Fibroblast of pulmonary artery (primary cell): ENCODE measurements at regions not wholly inside any gene's neighbourhood (a gene's known extent, or its start where the extent isn't known, plus 50 kb on each side); places are given as distances from the start of the nearest gene placed in this dataset.

ENCODE experiments used
- DNase-seq: peaks from one replicate; pipeline ENCODE4 v3.0.0-alpha.2; 2010; ENCODE audit warnings: low read depth
- H3K4me3 ChIP-seq: replicated peaks from 2 replicates; pipeline ENCODE4 v1.5.1; 2011; ENCODE audit warnings: low read depth, mild to moderate bottlenecking, control low read depth, low read length, moderate library complexity
- TF ChIP-seq, protein P1 (sequence below): IDR thresholded peaks from 2 replicates; pipeline ENCODE4 v1.5.1; 2011; ENCODE audit warnings: mild to moderate bottlenecking, control low read depth, low read length, inconsistent platforms; ENCODE audit errors: missing control alignments

GRCh38 chr6:137358273-137358672 is 135.9 kb downstream of the OLIG3 start:
- no peak for DNase-seq
- H3K4me3 ChIP-seq = no peak overlapping the region
- TF ChIP-seq, protein P1, sequence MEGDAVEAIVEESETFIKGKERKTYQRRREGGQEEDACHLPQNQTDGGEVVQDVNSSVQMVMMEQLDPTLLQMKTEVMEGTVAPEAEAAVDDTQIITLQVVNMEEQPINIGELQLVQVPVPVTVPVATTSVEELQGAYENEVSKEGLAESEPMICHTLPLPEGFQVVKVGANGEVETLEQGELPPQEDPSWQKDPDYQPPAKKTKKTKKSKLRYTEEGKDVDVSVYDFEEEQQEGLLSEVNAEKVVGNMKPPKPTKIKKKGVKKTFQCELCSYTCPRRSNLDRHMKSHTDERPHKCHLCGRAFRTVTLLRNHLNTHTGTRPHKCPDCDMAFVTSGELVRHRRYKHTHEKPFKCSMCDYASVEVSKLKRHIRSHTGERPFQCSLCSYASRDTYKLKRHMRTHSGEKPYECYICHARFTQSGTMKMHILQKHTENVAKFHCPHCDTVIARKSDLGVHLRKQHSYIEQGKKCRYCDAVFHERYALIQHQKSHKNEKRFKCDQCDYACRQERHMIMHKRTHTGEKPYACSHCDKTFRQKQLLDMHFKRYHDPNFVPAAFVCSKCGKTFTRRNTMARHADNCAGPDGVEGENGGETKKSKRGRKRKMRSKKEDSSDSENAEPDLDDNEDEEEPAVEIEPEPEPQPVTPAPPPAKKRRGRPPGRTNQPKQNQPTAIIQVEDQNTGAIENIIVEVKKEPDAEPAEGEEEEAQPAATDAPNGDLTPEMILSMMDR = no peak

GRCh38 chr6:137357948-137358266 is 136.3 kb downstream of the OLIG3 start:
- DNase-seq = no peak
- TF ChIP-seq, protein P1 = no peak
- H3K4me3 ChIP-seq = no peak overlapping the region

DNA sequence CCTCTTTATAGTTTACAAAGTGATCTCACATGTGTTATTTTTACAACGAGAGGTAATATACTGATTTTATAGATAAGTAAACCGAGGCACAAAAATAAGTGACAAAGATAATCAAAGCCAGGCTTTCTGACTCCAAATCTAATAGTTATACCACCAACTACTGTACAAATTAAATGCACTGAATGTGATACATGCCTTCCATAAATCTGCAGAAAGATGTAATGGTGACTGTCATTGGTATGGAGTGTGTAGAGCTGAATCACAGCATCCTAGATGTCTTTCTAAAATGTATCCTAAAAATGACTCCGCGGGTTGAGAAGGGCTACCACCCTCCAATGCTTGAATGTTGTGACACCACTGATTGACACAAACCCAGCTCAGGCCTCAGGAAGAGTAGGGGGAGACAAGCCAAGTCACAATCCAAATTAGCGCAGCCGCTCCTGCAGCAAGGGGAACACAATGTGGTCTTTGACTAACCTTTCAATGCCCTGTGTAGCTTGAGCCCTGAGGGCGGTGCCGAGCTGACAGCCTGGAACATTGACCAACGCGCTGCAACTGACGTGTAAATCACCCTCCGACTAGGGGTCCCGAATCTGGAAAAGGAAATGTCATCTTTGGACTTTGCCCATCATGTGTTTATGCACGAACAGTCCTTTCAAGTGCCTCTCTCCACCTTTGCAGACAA is 136.8 kb downstream of the OLIG3 start:
- no peak for DNase-seq
- no peak overlapping the region for H3K4me3 ChIP-seq
- TF ChIP-seq, protein P1 = no peak

- DNase-seq = no peak
These were observed 134.7 kb upstream of the IFNGR1 start for GRCh38 chr6:137353842-137354397.

DNA sequence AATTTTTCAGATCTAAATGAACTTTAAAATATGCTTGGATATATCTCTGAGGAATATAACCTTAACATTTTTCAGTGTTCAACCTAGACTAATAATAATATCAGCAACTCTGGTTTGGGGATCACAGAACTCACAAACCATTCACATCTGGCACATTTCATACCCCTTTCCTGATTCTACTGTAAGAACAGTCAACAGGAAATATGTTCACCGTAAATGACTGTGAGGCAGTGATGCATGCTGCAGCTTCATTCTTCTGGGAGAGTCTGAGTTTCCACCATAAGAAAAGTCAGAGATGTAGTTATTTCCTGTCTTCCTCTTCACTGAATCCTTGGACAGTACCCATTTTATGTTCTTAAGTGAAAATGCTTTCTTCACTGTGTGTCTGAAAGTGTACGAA is 134.2 kb upstream of the IFNGR1 start:
- TF ChIP-seq, protein P1 = no peak
- peak; percentile 24 for DNase-seq
- H3K4me3 ChIP-seq = no peak overlapping the region

More at GRCh38 chr6:137353842-137354397, 134.7 kb upstream of the IFNGR1 start:
- TF ChIP-seq, protein P1 = no peak
- no peak overlapping the region for H3K4me3 ChIP-seq

DNA sequence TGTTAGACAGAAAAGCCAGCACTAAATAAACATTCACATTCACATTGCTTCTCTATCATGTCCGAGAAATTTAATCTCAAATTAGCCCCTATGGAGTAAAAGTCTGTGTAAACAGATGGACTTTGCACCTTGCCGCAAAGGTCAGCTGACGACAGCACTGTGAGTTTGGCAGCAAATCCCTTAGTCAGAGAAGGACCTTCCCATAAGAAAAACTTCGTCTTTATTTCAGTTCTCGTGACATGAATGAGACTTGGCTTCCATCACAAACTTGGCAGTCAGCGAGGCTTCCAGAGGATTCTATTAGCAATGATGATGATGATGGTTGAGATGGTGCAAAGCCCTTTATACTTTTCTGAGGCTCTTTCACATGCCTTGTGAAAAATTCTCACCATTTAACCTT is 133.7 kb upstream of the IFNGR1 start:
- TF ChIP-seq, protein P1 = no peak
- no peak overlapping the region for H3K4me3 ChIP-seq
- DNase-seq = no peak

DNA sequence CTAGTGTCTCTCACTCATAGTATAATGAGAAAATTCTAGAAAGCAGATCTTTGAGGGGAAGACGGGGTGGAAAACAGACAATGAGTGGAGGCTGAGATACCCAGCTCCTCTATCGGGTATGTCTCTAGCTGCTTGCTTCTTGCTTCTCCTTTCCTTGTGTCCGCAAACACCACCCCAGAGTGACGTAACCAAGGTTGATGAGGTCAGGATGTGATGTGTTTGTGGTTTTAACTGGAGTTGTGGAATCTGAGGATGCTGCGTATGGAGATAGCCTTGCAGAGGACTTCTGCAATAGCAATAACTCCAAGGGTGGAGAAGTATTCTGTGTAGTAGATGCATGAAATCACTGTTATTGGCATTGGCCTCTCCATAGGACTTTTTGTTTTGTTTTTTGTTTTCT is 132.7 kb upstream of the IFNGR1 start:
- TF ChIP-seq, protein P1 = no peak
- DNase-seq = no peak
- H3K4me3 ChIP-seq = no peak overlapping the region
